GM12873 (cell line): ENCODE measurements at regions not wholly inside any gene's neighbourhood (a gene's known extent, or its start where the extent isn't known, plus 50 kb on each side); places are given as distances from the start of the nearest gene placed in this dataset.

Experiments
- TF ChIP-seq, protein P1 (sequence below): IDR thresholded peaks from 2 replicates; pipeline ENCODE4 v1.5.1; 2012; ENCODE audit warnings: low read depth, mild to moderate bottlenecking, moderate library complexity, low read length, control low read depth; ENCODE audit not compliant: insufficient read depth; ENCODE audit errors: missing control alignments

GRCh38 chr3:99586701-99587100 lies 51.7 kb upstream of the COL8A1 start:
- TF ChIP-seq, protein P1, sequence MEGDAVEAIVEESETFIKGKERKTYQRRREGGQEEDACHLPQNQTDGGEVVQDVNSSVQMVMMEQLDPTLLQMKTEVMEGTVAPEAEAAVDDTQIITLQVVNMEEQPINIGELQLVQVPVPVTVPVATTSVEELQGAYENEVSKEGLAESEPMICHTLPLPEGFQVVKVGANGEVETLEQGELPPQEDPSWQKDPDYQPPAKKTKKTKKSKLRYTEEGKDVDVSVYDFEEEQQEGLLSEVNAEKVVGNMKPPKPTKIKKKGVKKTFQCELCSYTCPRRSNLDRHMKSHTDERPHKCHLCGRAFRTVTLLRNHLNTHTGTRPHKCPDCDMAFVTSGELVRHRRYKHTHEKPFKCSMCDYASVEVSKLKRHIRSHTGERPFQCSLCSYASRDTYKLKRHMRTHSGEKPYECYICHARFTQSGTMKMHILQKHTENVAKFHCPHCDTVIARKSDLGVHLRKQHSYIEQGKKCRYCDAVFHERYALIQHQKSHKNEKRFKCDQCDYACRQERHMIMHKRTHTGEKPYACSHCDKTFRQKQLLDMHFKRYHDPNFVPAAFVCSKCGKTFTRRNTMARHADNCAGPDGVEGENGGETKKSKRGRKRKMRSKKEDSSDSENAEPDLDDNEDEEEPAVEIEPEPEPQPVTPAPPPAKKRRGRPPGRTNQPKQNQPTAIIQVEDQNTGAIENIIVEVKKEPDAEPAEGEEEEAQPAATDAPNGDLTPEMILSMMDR, result no peak

DNA sequence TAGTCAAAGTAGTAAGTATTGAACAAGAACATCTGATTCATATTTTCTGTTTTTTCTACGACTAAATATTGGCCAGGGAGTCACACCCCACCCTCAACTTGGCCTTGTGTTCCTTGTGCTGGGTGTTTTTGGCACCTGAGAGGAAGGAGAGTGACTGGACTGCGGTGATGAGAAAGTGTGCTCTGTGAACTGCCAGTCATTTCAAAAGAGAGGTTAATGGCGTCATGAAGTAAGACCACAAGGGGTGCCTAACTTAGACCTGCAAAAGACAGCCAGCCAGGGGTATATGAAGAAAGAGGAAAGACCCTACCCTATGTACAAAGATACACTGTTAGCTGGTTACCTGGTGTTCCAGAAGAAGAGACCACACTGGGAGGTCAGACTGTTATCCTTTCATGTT lies 58.4 kb upstream of the COL8A1 start:
- TF ChIP-seq, protein P1, result no peak

DNA sequence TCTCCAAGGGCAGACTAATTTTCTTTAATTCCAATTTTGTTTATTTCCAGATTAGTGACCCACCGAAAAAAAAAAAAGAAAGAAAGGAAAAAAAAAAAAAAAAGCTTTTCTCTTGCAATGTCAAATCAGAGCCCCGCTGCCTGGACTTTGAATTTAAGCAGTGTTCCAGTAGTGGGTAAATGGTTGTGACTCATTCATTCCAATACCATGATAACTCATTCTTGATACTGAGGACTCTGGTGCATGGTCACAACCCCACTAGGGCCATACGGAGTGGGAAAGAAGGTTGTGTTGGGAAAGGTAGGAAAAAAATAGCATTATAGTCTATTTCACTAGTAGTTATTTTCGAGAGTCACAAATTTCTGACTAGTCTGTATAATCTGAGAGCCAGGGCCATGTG lies 59.1 kb upstream of the COL8A1 start:
- TF ChIP-seq, protein P1, result no peak

DNA sequence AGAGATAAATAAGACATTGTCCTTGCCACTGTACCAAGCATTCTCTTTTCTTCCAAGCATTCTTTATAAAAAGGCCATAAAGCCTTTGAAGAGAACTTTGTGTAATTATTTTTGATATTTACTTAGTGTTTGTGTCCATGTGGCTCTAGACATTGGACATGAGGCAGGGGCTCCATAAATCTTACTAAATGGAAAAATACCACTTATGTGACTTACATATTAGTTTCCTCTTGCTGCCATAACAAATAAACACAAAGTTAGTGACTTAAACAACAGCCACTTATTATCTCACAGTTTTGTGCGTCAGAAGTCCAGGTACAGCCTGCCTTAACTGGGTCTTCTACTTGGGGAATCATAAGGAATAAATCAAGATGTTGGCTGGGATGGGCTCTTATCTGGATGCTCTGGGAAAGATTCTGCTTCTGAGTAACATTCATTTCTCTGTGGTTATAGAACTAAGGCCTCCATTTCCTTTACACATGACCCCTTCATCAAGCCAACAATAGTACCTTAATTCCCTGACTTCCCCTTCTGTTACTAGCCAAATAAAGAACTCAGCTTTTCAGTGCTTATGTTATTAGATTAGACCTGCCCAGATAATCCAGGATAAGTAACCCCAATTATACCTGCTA lies 59.9 kb upstream of the COL8A1 start:
- TF ChIP-seq, protein P1, result no peak

DNA sequence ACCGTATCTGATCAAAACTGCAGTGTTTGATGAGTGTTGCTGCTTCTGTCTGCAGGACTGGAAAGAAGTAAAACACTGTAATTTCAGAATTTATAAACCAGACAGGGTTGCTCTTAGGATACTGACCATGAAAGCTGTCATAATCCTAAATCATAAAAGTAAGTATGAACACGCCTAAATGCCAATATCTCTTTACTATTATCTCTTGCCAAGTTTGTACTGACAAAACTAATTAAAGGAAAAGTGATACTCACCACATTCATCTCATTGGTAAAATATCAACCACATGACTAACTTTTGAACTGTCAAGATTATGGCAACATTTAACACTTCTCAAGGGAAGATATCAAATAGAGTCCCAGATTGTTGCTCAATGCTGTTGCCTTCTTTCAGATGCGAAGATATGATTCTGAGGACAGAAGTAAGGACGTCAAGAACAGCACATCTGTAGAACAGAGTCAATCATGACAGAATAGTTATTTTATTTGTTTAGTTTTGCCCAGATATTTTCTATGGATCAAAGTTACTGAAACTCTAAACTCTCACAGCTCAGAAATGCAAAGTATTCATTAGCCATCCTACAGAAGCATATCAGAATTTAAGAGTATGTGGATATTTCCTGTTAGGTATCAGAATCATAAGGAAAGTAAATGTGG lies 61.4 kb upstream of the COL8A1 start:
- TF ChIP-seq, protein P1, result no peak

GRCh38 chr3:99575683-99576082 lies 62.7 kb upstream of the COL8A1 start:
- TF ChIP-seq, protein P1, result no peak

GRCh38 chr3:99570061-99570460 lies 68.3 kb upstream of the COL8A1 start:
- TF ChIP-seq, protein P1, result no peak
